ENCODE measurements at regions not wholly inside any gene's neighbourhood (a gene's known extent, or its start where the extent isn't known, plus 50 kb on each side); places are given as distances from the start of the nearest gene placed in this dataset.
"Not testable (repeated sequence)": the region's sequence is repeated elsewhere in the genome, so short reads cannot be mapped to it uniquely, and the experiment has no call there.

DNA sequence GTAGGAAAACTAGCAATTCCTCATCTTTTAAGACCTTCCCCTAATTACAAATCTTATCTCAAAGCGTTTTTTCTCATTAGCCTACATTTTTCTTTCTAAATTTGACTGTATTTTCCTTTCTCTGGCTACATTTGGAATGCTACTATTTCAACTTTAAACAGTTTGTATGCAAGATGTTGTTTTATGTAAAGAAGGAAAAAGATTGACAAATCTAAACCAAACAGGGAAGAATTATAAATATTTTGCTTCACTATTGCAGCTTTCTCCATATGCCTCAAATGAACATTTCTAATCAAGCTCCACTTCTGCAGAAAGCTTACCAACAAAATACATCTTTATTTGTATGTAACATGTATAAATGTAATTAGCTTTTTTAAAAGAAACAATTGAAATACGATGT is 156.2 kb downstream of the MZT1 start:
- no peak for DNase-seq

DNA sequence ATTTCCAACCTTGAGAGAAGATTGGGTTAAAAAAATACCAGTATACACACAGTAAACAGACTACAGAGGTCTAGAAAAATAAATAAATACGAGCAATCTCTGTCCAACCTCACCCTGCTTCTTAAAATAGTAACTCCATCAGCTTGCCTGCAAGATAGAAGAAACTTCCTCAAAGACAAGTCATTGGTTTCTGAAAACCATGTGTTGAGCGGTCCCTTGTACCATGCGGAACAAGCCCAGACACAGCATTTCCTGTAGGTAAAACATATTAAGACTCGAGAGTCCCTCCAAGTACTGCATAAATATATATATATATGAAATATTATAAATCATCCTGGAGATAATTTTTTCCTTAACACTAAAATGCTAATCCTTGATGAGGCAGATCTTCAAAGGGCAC is 157.4 kb downstream of the MZT1 start:
- DNase-seq, result no peak

GRCh38 chr13:72567566-72567965 is 159.9 kb downstream of the MZT1 start:
- no peak for DNase-seq

DNA sequence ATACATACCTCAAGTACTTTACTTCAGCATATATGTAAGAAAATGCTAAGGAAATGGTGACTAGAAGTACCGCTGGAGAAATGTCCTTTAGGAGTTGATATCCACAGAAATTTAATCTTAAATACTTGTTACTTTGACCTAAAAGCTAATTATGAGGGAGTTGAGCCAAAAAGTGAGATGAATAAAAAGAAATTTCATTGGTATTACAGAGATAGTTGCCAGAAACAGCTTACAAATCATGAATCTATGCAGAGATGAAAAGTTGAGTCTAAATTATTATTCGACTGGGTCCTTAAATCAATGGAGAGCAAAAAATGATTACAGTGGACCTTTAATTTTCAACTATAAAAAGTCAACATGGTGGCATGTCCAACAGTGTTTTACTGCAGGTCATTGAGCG is 160.9 kb downstream of the MZT1 start:
- no peak for DNase-seq

DNA sequence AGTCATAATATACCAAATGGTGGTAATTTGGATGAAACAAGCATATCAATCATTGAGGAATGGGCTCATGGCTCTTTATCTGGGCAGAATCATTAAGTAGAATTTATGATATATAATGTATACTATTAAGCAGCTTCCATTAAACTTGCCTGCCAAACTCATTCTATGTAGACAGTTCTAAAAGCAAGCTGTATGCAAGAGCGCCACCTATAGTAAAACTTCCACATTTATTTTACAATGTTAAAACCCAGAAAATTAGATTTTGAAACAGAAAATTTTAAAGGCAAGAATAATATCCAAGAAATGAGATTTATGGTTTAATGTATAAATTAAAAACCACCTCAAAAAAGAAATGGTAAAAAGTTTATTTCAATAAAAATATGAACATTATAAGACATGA is 161.5 kb downstream of the MZT1 start:
- DNase-seq, result no peak

DNA sequence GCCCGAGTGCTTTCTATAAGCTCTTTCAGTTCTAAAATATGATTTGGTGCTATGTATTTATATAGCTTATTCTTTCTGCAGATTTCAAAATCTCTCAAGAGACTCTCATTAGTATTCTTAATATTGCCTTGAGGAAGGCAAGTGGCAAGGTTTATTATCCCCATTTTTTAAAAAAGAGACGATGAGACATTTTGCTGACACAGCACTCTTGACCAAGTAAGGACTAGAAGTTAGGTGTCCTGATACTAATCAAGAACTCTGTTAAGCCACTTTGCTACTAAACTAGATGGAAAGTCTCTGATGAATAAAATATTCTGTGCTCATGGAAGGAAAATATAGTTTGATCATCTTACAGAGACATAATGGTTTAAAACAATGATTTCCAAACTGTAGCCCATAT is 164.7 kb downstream of the MZT1 start:
- DNase-seq, result no peak

GRCh38 chr13:72561791-72562190 is 165.6 kb downstream of the MZT1 start:
- no peak for DNase-seq

GRCh38 chr13:72559716-72560115 is 167.7 kb downstream of the MZT1 start:
- DNase-seq, result no peak

DNA sequence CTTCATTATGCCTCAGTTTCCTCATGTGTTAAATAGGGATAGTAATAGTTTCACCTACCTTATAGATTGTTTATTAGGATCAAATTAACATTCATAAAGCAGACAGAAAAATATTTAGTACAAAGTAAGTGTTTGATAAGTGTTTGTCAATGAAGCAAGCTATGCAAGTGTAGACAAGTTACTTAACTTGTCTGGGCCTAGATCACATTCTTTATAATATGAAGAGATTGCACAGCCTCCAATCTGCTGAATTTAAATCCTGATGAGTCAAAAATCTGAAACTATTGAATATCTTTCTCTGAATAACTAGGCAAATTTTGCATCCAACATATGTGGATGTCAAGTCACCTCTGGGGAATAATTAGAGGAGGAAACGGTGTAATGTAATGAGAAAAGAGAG is 170.5 kb downstream of the MZT1 start:
- no peak for DNase-seq

GRCh38 chr13:72555601-72556000 is 171.8 kb downstream of the MZT1 start:
- DNase-seq, result no peak

DNA sequence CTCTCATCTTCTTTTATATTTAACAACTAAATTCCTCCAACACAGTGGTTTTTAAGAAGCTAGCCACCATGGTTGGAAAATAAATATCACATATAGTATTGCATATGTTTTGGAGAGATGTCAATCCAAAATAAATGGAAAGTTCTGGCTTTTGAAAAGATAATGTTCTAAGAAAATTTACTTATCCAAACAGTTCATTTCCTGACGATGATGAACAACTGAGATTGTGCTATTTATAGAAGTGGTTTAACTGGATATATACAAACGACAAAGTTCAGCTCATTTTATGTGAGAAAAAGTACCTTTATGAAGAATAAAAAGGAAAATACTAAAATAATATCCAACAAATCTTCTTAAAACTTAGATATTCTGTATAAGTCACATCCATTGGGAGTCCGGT is 174.7 kb downstream of the MZT1 start:
- no peak for DNase-seq

DNA sequence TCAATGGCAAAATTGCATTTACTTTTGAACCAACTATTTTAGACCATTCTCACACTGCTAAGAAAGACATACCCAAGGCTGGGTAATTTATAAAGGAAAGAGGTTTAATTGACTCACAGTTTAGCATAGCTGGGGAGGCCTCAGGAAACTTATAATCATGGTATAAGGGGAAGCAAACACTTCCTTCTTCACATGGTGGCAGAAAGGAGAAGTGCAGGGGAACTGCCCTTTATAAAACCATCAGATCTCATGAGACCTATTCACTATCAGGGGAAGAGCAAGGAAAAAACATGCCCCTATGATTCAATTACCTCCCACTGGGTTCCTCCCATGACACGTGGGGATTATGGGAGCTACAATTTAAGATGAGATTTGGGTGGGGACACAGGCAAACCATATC is 181.5 kb downstream of the MZT1 start:
- DNase-seq, result not testable (repeated sequence)

GRCh38 chr13:72545030-72545719 is 182.3 kb downstream of the MZT1 start:
- DNase-seq, result no peak

DNA sequence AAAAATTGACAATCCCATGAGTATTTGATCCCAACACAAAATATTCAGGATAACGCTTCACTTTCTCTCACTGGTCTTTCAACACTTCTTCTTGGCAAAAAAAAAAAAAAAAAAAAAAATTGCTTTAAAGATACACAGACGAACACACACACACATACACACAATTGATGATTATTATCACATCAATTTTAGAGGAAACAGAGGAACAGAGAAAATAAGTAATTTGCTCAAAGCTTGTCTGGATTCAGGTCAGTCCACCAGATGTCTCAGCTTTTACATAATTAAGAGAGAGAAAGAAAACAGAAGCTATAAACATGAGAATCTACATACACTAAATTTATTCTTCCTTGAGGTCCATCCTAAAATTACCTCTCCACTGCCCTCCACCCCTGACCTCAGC is 183.4 kb downstream of the MZT1 start:
- DNase-seq, result no peak

DNA sequence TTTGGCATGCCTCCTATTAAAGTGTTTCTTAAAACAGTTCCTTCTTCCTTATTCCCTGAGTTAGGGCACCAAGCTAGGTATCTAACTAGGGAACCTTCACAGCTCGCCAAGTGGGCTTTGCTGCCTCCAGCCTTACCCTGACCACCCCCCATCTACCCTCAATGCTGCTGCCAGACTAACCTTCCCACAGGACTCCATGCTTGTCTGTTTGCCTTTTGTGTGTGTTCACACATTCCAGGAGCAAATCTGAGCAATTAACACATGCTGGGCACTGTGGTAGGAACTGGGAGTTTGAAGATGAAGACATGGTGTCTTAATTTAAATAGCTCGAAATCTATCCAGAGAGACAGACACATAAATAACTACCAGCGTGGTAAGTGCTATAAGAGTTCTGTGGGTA is 185.2 kb downstream of the MZT1 start:
- DNase-seq, result no peak

DNA sequence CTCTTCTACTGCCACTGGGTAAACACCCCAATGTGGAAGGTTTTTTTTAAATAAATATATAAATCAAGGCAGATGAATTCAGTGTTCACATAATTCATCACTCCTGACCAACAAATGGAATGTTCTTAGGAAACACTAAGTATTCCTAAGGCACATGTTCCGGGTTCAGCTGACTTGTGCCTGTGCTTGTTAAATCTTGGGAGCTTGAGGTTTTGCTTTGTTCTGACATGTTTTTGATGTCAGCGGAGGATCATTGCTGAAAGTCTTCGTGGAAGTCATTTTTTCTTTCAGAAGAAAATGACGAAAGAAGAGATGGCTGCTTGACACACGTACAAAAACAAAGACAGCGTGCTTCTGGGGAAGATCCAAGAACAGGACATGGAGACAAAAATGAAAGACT is 185.8 kb downstream of the MZT1 start:
- DNase-seq, result no peak

DNA sequence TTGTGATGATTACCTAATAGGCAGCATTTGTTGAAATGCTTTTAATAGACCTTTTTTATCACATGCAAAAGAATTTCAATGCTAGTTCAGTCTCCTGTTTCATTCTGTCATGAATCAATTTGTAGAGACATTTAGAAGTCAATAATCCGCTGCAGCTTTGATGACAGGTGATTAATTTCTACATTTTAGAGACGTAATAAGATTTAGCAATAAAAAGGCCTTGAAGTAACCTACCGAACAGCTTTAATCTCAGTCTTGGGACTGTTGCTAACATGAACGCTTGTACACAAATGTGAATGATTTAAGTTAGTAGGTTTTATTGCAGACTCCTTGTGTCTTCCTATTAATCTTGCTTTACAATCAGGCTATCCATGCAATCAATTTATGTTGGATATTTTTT is 186.5 kb downstream of the MZT1 start:
- no peak for DNase-seq

DNA sequence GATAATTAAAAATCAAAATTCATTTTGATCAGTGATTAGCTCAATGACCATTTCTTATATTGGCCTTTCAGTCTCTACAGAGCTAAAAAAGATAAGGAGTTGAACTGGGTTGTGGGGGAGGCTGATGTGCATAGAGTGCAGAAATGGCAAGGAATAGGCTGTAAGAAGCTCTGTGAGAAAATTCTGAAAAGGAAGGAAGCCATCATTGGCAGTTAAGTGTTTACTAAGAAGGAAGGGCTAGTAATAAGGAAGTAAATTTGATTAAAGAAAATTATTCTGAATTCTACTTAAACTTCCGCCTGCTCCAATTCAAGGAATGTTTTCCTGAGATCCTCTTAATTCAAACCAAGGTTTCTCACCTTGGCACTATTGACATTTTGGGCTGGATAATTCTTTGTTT is 187.5 kb downstream of the MZT1 start:
- no peak for DNase-seq

- no peak for DNase-seq
Observed at GRCh38 chr13:72537782-72538181, 189.6 kb downstream of the MZT1 start.

DNA sequence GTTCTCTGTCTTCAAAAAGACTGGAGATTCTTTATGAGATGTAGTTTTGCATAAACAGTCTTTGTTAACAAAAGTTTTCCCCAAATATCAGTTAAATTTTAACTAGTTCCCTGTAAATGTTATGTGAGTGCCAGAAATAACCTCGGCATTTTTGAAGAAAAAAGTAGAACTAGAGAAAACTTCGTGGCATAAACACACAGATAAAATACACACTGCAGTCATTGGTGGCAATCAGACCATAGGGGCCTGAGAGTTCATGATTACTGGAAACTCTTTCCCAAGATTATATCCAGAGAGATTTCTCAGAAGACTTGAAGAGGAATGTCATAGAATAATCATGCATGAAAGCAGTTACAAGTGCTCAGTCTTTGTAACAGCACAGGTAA is 190.0 kb downstream of the MZT1 start:
- DNase-seq, result no peak

GRCh38 chr13:72536714-72537394 is 190.6 kb downstream of the MZT1 start:
- no peak for DNase-seq

DNA sequence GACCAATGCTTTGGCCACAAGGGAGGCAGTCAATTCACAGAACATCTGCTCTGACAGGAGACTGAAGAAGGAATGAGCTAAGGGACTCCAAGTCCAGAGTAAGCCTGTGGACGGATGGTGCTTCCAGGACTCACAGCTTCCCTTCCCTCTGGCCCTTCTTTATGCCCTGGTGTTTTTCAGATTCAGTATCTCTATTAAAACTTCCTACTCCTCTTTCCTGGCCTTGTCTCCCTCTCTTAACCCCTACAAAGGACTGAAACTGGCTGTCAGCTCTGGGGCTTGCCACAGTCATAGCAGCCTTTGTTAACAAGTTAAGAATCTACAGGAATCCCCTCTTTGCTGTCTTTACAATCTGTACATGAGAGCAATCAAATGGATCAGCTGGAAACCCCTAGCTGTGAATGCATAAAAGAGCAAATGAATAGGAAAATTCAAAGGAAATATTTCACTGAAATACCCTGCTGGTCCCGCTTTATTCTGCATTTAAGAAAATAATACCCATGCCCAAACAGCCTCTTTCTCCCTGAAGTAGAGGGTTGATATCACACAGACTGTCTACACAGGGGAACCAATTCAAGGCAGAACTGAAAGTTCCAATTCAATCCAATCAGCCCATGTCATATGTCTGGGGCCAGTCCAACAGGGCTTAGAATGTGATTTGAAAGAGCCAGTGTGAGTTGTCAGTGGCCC is 192.3 kb downstream of the MZT1 start:
- DNase-seq, result no peak

DNA sequence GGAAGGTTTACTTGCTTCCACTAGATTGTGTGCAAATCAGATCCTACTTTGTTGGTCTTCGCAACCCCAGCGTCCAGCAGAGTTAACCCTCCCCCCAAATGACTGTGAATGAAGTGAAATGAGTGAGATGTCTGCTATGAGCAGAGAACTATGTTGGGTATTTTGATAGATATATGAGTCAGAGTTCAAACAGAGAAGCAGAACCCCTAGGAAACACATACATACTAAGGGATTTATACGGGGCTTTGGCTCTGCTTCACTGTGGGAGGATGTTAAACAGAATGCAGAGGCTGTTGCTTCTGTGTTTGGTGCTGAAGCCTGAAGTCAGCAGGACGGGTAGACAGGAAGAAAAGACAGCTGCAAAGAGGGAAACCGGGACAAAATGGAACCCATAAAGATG is 197.0 kb downstream of the MZT1 start:
- DNase-seq, result no peak

DNA sequence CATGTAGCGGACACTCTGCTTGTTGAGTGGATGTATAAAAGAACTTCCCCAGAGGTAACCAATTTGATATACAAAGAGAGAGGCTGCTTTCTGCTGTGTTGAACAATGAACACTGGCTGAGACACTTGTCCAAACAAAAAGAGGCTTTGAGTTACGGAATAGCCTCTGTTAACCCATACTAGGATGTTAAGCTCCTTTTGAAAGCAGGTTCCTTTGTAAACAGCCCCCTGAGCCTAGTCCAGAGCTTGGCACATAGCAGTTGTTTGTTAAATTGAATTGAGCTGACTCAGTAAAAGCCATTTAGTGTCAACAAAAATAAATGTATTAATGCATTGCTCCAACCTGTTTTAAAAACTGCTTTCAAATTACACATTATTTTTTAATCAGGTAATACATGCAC is 200.1 kb downstream of the MZT1 start:
- no peak for DNase-seq

- no peak for DNase-seq
Observed at GRCh38 chr13:72523593-72523992, 203.8 kb downstream of the MZT1 start.
